ENCODE measurements at regions not wholly inside any gene's neighbourhood (a gene's known extent, or its start where the extent isn't known, plus 50 kb on each side); places are given as distances from the start of the nearest gene placed in this dataset.
"Not testable (repeated sequence)": the region's sequence is repeated elsewhere in the genome, so short reads cannot be mapped to it uniquely, and the experiment has no call there.

GRCh38 chr15:75121491-75121890 is 80.2 kb upstream of the C15orf39 start:
- no peaks in the 10 kb centered on the region for H3K27me3 ChIP-seq (replicated peaks; ENCODE audit: control insufficient read depth, insufficient read depth, low read length)
- intact Hi-C loops (cut with micrococcal nuclease; ENCODE audit: unreplicated experiment): no loop called here
- no peak for DNase-seq
- no peak overlapping the region for H3K4me3 ChIP-seq (ENCODE audit: low read depth, low read length)
- BruUV-seq (replicated peaks): no TSS peak
- H3K9me3 Mint-ChIP-seq (ENCODE audit: unreplicated experiment): peaks cover 10% of the 10 kb centered on the region
- H3K36me3 ChIP-seq (ENCODE audit: control insufficient read depth, insufficient read depth, low read length): no peaks in the 10 kb centered on the region
- TF ChIP-seq CTCF (IDR thresholded peaks at IDR 0.05; ENCODE audit: insufficient read depth in 1 of 2, low read depth in 1 of 2, low read length in 1 of 2, severe bottlenecking in 1 of 2, unreplicated experiment in 1 of 2): no peak
- no peak overlapping the region for H3K27ac Mint-ChIP-seq (ENCODE audit: unreplicated experiment)
- H3K27me3 Mint-ChIP-seq (ENCODE audit: insufficient read depth, unreplicated experiment): no peaks in the 10 kb centered on the region
- CTCF ChIA-PET: no interaction called here
- no peaks in the 10 kb centered on the region for H3K36me3 Mint-ChIP-seq (ENCODE audit: insufficient read depth, unreplicated experiment)
- H3K4me1 Mint-ChIP-seq (ENCODE audit: low read depth, unreplicated experiment): no peaks in the 10 kb centered on the region
- POLR2A ChIA-PET: no interaction called here
- no peaks in the 10 kb centered on the region for H3K4me1 ChIP-seq
- H3K4me3 Mint-ChIP-seq (ENCODE audit: unreplicated experiment): no peak overlapping the region
- H3K9me3 ChIP-seq: peaks cover 16% of the 10 kb centered on the region

GRCh38 chr15:75123395-75123794 is 78.3 kb upstream of the C15orf39 start:
- no peak overlapping the region for H3K4me3 ChIP-seq (ENCODE audit: low read depth, low read length)
- DNase-seq: no peak
- POLR2A ChIA-PET: no interaction called here
- intact Hi-C loops (cut with micrococcal nuclease; ENCODE audit: unreplicated experiment): no loop called here
- H3K9me3 ChIP-seq: peaks cover 3% of the 10 kb centered on the region; the same call in 1 of the 2 replicates
- BruUV-seq (replicated peaks): no TSS peak
- H3K27me3 ChIP-seq (replicated peaks; ENCODE audit: control insufficient read depth, insufficient read depth, low read length): no peaks in the 10 kb centered on the region
- CTCF ChIA-PET: interaction anchor here (0.6 kb wide), 1 partner anchor 77 kb away, joined by 3 read pairs; no protein-coding TSS in a partner anchor
- TF ChIP-seq CTCF (IDR thresholded peaks at IDR 0.05; ENCODE audit: insufficient read depth in 1 of 2, low read depth in 1 of 2, low read length in 1 of 2, severe bottlenecking in 1 of 2, unreplicated experiment in 1 of 2): no peak
- no peaks in the 10 kb centered on the region for H3K36me3 ChIP-seq (ENCODE audit: control insufficient read depth, insufficient read depth, low read length)
- Mint-ChIP-seq H3K27ac (ENCODE audit: unreplicated experiment) (no peak overlapping the region), H3K9me3 (ENCODE audit: unreplicated experiment) (no peaks in the 10 kb centered on the region), H3K4me1 (ENCODE audit: low read depth, unreplicated experiment) (no peaks in the 10 kb centered on the region), H3K27me3 (ENCODE audit: insufficient read depth, unreplicated experiment) (no peaks in the 10 kb centered on the region), H3K4me3 (ENCODE audit: unreplicated experiment) (no peak overlapping the region), H3K36me3 (ENCODE audit: insufficient read depth, unreplicated experiment) (no peaks in the 10 kb centered on the region)
- no peaks in the 10 kb centered on the region for H3K4me1 ChIP-seq

- BruUV-seq (replicated peaks); H3K27ac Mint-ChIP-seq (ENCODE audit: unreplicated experiment); POLR2A ChIA-PET; H3K4me3 Mint-ChIP-seq (ENCODE audit: unreplicated experiment); H3K4me1 ChIP-seq; H3K4me1 Mint-ChIP-seq (ENCODE audit: low read depth, unreplicated experiment); H3K36me3 ChIP-seq (ENCODE audit: control insufficient read depth, insufficient read depth, low read length); H3K27me3 ChIP-seq (replicated peaks; ENCODE audit: control insufficient read depth, insufficient read depth, low read length); H3K9me3 Mint-ChIP-seq (ENCODE audit: unreplicated experiment); H3K27me3 Mint-ChIP-seq (ENCODE audit: insufficient read depth, unreplicated experiment); intact Hi-C loops (cut with micrococcal nuclease; ENCODE audit: unreplicated experiment); CTCF ChIA-PET; DNase-seq; H3K4me3 ChIP-seq (ENCODE audit: low read depth, low read length); H3K36me3 Mint-ChIP-seq (ENCODE audit: insufficient read depth, unreplicated experiment); H3K9me3 ChIP-seq: not testable (repeated sequence)
These were observed 77.4 kb upstream of the C15orf39 start for GRCh38 chr15:75124278-75124677.

GRCh38 chr15:75125935-75126334 is 75.7 kb upstream of the C15orf39 start:
- Mint-ChIP-seq H3K4me3 (ENCODE audit: unreplicated experiment) (no peak overlapping the region), H3K9me3 (ENCODE audit: unreplicated experiment) (no peaks in the 10 kb centered on the region), H3K27me3 (ENCODE audit: insufficient read depth, unreplicated experiment) (no peaks in the 10 kb centered on the region), H3K4me1 (ENCODE audit: low read depth, unreplicated experiment) (no peaks in the 10 kb centered on the region), H3K27ac (ENCODE audit: unreplicated experiment) (no peak overlapping the region), H3K36me3 (ENCODE audit: insufficient read depth, unreplicated experiment) (no peaks in the 10 kb centered on the region)
- Histone ChIP-seq H3K27me3 (replicated peaks; ENCODE audit: control insufficient read depth, insufficient read depth, low read length) (no peaks in the 10 kb centered on the region), H3K9me3 (no peaks in the 10 kb centered on the region), H3K4me1 (no peaks in the 10 kb centered on the region), H3K4me3 (ENCODE audit: low read depth, low read length) (no peak overlapping the region), H3K36me3 (ENCODE audit: control insufficient read depth, insufficient read depth, low read length) (no peaks in the 10 kb centered on the region)
- no peak for DNase-seq
- ChIA-PET CTCF (no interaction called here), POLR2A (interaction anchor here (0.7 kb wide), 1 partner anchor 96 kb away, joined by 3 read pairs; no protein-coding TSS in a partner anchor)
- no peak for TF ChIP-seq CTCF (IDR thresholded peaks at IDR 0.05; ENCODE audit: insufficient read depth in 1 of 2, low read depth in 1 of 2, low read length in 1 of 2, severe bottlenecking in 1 of 2, unreplicated experiment in 1 of 2)
- intact Hi-C loops (cut with micrococcal nuclease; ENCODE audit: unreplicated experiment): no loop called here
- BruUV-seq (replicated peaks): no TSS peak

Data from Caco-2 (cell line).